GM23338 (cell line): ENCODE measurements at regions not wholly inside any gene's neighbourhood (a gene's known extent, or its start where the extent isn't known, plus 50 kb on each side); places are given as distances from the start of the nearest gene placed in this dataset.
"Not testable (repeated sequence)": the region's sequence is repeated elsewhere in the genome, so short reads cannot be mapped to it uniquely, and the experiment has no call there.

Source experiments
- ATAC-seq: fragments of 200-7000 bp; cut with Tn5 transposase; 3 replicates; pipeline ENCODE4 v1.9.1; 2020
- DNase-seq: peaks from one replicate; pipeline ENCODE4 v3.0.0-alpha.2; 2015; ENCODE audit warnings: low spot score
- H2AFZ ChIP-seq: fragments of 200-600 bp; sonication (generic); 2 replicates; pipeline ENCODE4 v1.8.0; 2016; ENCODE audit warnings: antibody characterized with exemption, mild to moderate bottlenecking, moderate library complexity
- H3F3A ChIP-seq: fragments of 200-600 bp; sonication (generic); replicated peaks from 2 replicates; pipeline ENCODE4 v1.8.0; 2017; ENCODE audit warnings: antibody characterized with exemption, mixed run types, low read depth
- H3K27ac ChIP-seq: fragments of 200-600 bp; sonication (generic); 2 replicates; pipeline ENCODE4 v1.6.1; 2016; ENCODE audit warnings: low read depth
- H3K27me3 ChIP-seq: fragments of 200-600 bp; sonication (generic); 2 replicates; pipeline ENCODE4 v1.8.0; 2016; ENCODE audit warnings: mild to moderate bottlenecking, mixed run types, moderate library complexity; ENCODE audit not compliant: insufficient read depth
- H3K36me3 ChIP-seq: fragments of 200-600 bp; sonication (generic); 2 replicates; pipeline ENCODE4 v1.8.0; 2016; ENCODE audit warnings: mild to moderate bottlenecking; ENCODE audit not compliant: insufficient read depth
- H3K4me1 ChIP-seq: fragments of 200-600 bp; sonication (generic); 2 replicates; pipeline ENCODE4 v1.8.0; 2016; ENCODE audit warnings: mild to moderate bottlenecking, moderate library complexity; ENCODE audit not compliant: insufficient read depth
- H3K4me2 ChIP-seq: fragments of 200-600 bp; sonication (generic); 2 replicates; pipeline ENCODE4 v1.7.1; 2017; ENCODE audit warnings: mixed run types
- H3K4me3 ChIP-seq: fragments of 200-600 bp; sonication (generic); 2 replicates; pipeline ENCODE4 v1.6.1; 2016; ENCODE audit warnings: mixed run types
- H3K79me2 ChIP-seq: fragments of 200-600 bp; sonication (generic); replicated peaks from 2 replicates; pipeline ENCODE4 v1.8.0; 2017; ENCODE audit warnings: mild to moderate bottlenecking; ENCODE audit not compliant: insufficient read depth
- H3K9me2 ChIP-seq: fragments of 200-600 bp; sonication (generic); 2 replicates; pipeline ENCODE4 v1.8.0; 2017; ENCODE audit not compliant: insufficient read depth
- H4K20me1 ChIP-seq: fragments of 200-600 bp; sonication (generic); replicated peaks from 2 replicates; pipeline ENCODE4 v1.8.0; 2017; ENCODE audit warnings: mild to moderate bottlenecking; ENCODE audit not compliant: insufficient read depth
- H3K27ac Mint-ChIP-seq: 2 replicates; pipeline ENCODE4 v1.8.0; 2020; ENCODE audit warnings: inconsistent platforms, mild to moderate bottlenecking, moderate library complexity, mixed read lengths
- H3K27me3 Mint-ChIP-seq: 3 replicates; pipeline ENCODE4 v1.8.0; 2022; ENCODE audit warnings: low read depth, mild to moderate bottlenecking, moderate library complexity, mixed read lengths, inconsistent platforms; ENCODE audit not compliant: insufficient read depth, poor library complexity
- H3K36me3 Mint-ChIP-seq: 3 replicates; pipeline ENCODE4 v1.8.0; 2021; ENCODE audit warnings: low read depth, mild to moderate bottlenecking, inconsistent platforms, moderate library complexity, mixed read lengths
- H3K4me1 Mint-ChIP-seq: 3 replicates; pipeline ENCODE4 v1.8.0; 2020; ENCODE audit warnings: mild to moderate bottlenecking, inconsistent platforms, mixed read lengths
- H3K4me3 Mint-ChIP-seq: 3 replicates; pipeline ENCODE4 v1.8.0; 2021; ENCODE audit warnings: moderate library complexity, mild to moderate bottlenecking, inconsistent platforms, mixed read lengths
- H3K9me3 Mint-ChIP-seq: 3 replicates; pipeline ENCODE4 v1.8.0; 2020; ENCODE audit warnings: moderate library complexity, mild to moderate bottlenecking, inconsistent platforms, mixed read lengths
- TF ChIP-seq, protein P1 (sequence below), 2 experiments: fragments of 200-600 bp in 1 of 2; sonication (generic) in 1 of 2; conservative IDR thresholded peaks; 2 replicates each; pipeline versions ENCODE4 v1.5.1 to v1.6.1; 2016 to 2017; ENCODE audit warnings: antibody characterized with exemption in 2 of 2, low read depth in 2 of 2, mild to moderate bottlenecking in 2 of 2, moderate library complexity in 1 of 2
- TF ChIP-seq, protein P2 (sequence below): fragments of 250-450 bp; sonication (Bioruptor Pico); IDR thresholded peaks from 2 replicates; pipeline ENCODE4 v1.5.0; 2020; ENCODE audit warnings: mild to moderate bottlenecking, moderate library complexity

DNA sequence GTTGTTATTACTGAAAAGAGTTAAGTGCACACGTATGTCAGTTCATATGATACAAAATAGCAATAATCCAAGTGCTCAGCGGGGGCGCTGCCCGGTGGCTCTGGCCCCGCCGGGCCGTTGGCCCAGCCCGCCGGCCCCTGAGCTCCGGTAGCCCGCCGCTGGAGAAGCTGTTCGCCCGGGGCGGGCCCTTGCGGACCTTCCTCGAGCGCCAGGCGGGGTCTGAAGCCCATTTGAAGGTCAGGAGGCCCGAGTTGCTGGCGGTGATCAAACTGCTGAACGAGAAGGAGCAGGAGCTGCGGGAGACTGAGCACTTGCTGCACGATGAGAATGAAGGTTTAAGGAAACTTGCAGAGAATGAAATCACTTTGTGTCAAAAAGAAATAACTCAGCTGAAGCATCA lies 599.0 kb downstream of the TRIML1 start:
- H3K27me3 Mint-ChIP-seq, H3K27me3 ChIP-seq, H3K36me3 ChIP-seq, H3K4me1 Mint-ChIP-seq, H2AFZ ChIP-seq, ATAC-seq, H3K27ac Mint-ChIP-seq, H3K4me1 ChIP-seq, DNase-seq, H3K4me2 ChIP-seq, H3K36me3 Mint-ChIP-seq, H3K4me3 ChIP-seq, H3K79me2 ChIP-seq, H4K20me1 ChIP-seq, H3K27ac ChIP-seq, H3F3A ChIP-seq, H3K9me2 ChIP-seq, H3K4me3 Mint-ChIP-seq: not testable (repeated sequence)
- H3K9me3 Mint-ChIP-seq = peaks cover 12% of the 10 kb centered on the region; the same call in 2 of the 3 replicates

DNA sequence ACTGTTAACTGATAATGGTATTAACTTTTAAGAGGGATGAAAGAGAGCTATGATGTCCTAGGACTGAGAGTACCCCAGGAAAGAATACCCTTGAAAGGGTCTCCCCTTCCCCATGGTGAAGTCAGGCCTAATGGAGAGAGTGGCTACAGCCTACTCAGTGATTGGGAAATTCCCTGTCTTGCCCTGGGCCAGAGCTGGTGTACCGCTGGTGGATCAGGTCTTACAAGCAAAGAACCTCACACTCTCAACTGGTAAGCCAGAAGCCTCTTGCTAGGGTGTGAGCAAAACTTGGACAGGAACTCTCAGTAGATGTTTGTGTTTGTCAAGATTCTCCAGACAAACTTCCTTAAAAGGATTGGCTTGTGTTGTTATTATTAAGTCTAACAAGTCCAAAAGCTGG lies 600.9 kb downstream of the TRIML1 start:
- H3K27me3 ChIP-seq, H3K4me3 Mint-ChIP-seq, H3K36me3 ChIP-seq, H3K9me3 Mint-ChIP-seq, H3K36me3 Mint-ChIP-seq, H3K79me2 ChIP-seq, H3K4me3 ChIP-seq, ATAC-seq, H3K27ac ChIP-seq, H3K4me2 ChIP-seq, H2AFZ ChIP-seq, H3F3A ChIP-seq, H3K9me2 ChIP-seq, H3K4me1 Mint-ChIP-seq, H4K20me1 ChIP-seq, H3K27me3 Mint-ChIP-seq, H3K27ac Mint-ChIP-seq, DNase-seq, H3K4me1 ChIP-seq: not testable (repeated sequence)

DNA sequence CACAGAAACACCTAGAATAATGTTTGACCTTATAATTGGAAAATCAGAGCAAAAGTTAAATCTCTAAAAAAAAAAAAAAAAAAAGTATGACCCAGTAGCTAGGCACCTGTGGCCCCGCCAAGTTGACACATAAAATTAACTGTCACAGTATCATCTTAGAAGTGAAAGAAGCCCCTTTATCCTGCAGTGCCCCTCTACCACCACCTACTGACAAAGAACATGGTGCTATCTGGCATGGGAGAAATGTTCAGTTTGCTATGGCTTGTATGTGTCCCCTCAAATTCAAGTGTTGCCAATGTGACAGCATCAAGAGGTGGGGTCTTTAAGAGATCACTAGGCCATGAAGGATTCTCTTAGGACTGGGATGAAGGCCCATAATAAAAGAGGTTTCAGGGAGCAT lies 601.5 kb downstream of the TRIML1 start:
- not testable (repeated sequence) for H2AFZ ChIP-seq, H3K4me1 ChIP-seq, H3K36me3 Mint-ChIP-seq, H3K36me3 ChIP-seq, H3K9me2 ChIP-seq, H3K9me3 Mint-ChIP-seq, H3K27me3 Mint-ChIP-seq, H3K27ac ChIP-seq, H3K4me1 Mint-ChIP-seq, DNase-seq, H3F3A ChIP-seq, H4K20me1 ChIP-seq, H3K27ac Mint-ChIP-seq, H3K4me3 Mint-ChIP-seq, H3K4me2 ChIP-seq, H3K27me3 ChIP-seq, H3K79me2 ChIP-seq, H3K4me3 ChIP-seq
- ATAC-seq = peak; percentile 61

DNA sequence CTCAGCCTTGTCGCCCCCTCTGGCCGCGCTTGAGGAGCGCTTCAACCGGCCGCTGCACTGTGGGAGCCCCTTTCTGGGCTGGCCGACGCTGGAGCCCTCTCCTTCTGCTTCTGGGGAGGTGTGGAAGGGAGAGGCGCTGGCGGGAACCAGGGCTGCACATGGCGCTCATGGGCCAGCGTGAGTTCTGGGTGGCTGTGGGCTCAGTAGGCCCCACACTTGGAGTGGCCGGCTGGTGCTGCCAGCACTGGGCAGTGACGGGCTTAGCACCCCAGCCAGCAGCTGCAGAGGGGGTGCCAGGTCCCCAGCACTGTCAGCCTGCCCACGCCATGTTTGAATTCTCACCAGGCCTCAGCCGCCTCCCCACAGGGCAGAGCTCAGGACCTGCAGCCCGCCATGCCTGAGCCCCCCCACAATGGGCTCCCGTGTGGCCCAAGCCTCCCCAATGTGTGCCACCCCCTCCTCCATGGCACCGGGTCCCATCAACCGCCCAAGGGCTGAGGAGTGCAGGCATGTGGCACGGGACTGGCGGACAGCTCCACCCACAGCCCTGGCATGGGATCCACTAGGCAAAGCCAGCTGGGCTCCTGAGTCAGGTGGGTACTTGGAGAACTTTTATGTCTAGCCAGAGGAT lies 615.2 kb downstream of the TRIML1 start:
- Histone ChIP-seq H4K20me1 (no peaks in the 10 kb centered on the region), H2AFZ (no peak overlapping the region), H3K4me2 (no peak overlapping the region), H3F3A (no peaks in the 10 kb centered on the region), H3K27ac (no peak overlapping the region), H3K79me2 (no peaks in the 10 kb centered on the region), H3K4me3 (no peak overlapping the region), H3K4me1 (no peaks in the 10 kb centered on the region), H3K27me3 (no peaks in the 10 kb centered on the region), H3K9me2 (peaks cover 8% of the 10 kb centered on the region; the same call in 1 of the 2 replicates), H3K36me3 (no peaks in the 10 kb centered on the region)
- Mint-ChIP-seq H3K27me3 (no peaks in the 10 kb centered on the region), H3K4me3 (no peak overlapping the region), H3K36me3 (peaks cover 8% of the 10 kb centered on the region), H3K4me1 (no peaks in the 10 kb centered on the region), H3K9me3 (peaks cover 31% of the 10 kb centered on the region), H3K27ac (no peak overlapping the region)
- TF ChIP-seq, protein P1, sequence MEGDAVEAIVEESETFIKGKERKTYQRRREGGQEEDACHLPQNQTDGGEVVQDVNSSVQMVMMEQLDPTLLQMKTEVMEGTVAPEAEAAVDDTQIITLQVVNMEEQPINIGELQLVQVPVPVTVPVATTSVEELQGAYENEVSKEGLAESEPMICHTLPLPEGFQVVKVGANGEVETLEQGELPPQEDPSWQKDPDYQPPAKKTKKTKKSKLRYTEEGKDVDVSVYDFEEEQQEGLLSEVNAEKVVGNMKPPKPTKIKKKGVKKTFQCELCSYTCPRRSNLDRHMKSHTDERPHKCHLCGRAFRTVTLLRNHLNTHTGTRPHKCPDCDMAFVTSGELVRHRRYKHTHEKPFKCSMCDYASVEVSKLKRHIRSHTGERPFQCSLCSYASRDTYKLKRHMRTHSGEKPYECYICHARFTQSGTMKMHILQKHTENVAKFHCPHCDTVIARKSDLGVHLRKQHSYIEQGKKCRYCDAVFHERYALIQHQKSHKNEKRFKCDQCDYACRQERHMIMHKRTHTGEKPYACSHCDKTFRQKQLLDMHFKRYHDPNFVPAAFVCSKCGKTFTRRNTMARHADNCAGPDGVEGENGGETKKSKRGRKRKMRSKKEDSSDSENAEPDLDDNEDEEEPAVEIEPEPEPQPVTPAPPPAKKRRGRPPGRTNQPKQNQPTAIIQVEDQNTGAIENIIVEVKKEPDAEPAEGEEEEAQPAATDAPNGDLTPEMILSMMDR (conservative IDR thresholded peaks at IDR 0.05; ENCODE audit: low read depth in 2 of 2) = 0 out of 4 replicates have a peak, but pooled peaks of 1 of the 2 experiments have one; percentile 11
- TF ChIP-seq, protein P2, sequence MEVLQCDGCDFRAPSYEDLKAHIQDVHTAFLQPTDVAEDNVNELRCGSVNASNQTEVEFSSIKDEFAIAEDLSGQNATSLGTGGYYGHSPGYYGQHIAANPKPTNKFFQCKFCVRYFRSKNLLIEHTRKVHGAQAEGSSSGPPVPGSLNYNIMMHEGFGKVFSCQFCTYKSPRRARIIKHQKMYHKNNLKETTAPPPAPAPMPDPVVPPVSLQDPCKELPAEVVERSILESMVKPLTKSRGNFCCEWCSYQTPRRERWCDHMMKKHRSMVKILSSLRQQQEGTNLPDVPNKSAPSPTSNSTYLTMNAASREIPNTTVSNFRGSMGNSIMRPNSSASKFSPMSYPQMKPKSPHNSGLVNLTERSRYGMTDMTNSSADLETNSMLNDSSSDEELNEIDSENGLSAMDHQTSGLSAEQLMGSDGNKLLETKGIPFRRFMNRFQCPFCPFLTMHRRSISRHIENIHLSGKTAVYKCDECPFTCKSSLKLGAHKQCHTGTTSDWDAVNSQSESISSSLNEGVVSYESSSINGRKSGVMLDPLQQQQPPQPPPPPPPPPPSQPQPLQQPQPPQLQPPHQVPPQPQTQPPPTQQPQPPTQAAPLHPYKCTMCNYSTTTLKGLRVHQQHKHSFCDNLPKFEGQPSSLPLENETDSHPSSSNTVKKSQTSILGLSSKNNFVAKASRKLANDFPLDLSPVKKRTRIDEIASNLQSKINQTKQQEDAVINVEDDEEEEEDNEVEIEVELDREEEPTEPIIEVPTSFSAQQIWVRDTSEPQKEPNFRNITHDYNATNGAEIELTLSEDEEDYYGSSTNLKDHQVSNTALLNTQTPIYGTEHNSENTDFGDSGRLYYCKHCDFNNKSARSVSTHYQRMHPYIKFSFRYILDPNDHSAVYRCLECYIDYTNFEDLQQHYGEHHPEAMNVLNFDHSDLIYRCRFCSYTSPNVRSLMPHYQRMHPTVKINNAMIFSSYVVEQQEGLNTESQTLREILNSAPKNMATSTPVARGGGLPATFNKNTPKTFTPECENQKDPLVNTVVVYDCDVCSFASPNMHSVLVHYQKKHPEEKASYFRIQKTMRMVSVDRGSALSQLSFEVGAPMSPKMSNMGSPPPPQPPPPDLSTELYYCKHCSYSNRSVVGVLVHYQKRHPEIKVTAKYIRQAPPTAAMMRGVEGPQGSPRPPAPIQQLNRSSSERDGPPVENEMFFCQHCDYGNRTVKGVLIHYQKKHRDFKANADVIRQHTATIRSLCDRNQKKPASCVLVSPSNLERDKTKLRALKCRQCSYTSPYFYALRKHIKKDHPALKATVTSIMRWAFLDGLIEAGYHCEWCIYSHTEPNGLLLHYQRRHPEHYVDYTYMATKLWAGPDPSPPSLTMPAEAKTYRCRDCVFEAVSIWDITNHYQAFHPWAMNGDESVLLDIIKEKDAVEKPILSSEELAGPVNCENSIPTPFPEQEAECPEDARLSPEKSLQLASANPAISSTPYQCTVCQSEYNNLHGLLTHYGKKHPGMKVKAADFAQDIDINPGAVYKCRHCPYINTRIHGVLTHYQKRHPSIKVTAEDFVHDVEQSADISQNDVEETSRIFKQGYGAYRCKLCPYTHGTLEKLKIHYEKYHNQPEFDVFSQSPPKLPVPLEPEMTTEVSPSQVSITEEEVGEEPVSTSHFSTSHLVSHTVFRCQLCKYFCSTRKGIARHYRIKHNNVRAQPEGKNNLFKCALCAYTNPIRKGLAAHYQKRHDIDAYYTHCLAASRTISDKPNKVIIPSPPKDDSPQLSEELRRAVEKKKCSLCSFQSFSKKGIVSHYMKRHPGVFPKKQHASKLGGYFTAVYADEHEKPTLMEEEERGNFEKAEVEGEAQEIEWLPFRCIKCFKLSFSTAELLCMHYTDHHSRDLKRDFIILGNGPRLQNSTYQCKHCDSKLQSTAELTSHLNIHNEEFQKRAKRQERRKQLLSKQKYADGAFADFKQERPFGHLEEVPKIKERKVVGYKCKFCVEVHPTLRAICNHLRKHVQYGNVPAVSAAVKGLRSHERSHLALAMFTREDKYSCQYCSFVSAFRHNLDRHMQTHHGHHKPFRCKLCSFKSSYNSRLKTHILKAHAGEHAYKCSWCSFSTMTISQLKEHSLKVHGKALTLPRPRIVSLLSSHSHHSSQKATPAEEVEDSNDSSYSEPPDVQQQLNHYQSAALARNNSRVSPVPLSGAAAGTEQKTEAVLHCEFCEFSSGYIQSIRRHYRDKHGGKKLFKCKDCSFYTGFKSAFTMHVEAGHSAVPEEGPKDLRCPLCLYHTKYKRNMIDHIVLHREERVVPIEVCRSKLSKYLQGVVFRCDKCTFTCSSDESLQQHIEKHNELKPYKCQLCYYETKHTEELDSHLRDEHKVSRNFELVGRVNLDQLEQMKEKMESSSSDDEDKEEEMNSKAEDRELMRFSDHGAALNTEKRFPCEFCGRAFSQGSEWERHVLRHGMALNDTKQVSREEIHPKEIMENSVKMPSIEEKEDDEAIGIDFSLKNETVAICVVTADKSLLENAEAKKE (CRISPR knock-in tag) = no peak
- peak; percentile 3 for DNase-seq
- ATAC-seq = no peak
